OCI-LY7 (cell line): ENCODE measurements at regions not wholly inside any gene's neighbourhood (a gene's known extent, or its start where the extent isn't known, plus 50 kb on each side); places are given as distances from the start of the nearest gene placed in this dataset.

Source experiments
- BruUV-seq: library from RNA; stranded (reverse); fragments of 400-500 nt; replicated peaks from 2 replicates; lab custom pipeline; 2021; lab: Mats Ljungman, UMichigan
- CTCF ChIA-PET: fragments of 300-600 bp; sonication (Branson Sonifier 250); formaldehyde crosslinking; loops from one replicate; lab custom pipeline; 2022; ENCODE audit warnings: antibody characterized with exemption; ENCODE audit not compliant: unreplicated experiment; lab: Charles Lee
- POLR2A ChIA-PET: fragments of 300-600 bp; sonication (Branson Sonifier 250); formaldehyde crosslinking; loops from one replicate; lab custom pipeline; 2022; ENCODE audit warnings: antibody characterized with exemption; lab: Charles Lee
- DNase-seq: peaks from one replicate; pipeline ENCODE4 v3.0.0-alpha.2; 2015; ENCODE audit warnings: low spot score
- H2AFZ ChIP-seq: fragments of 200-600 bp; sonication (generic), shearing (Covaris generic); 2 replicates; pipeline ENCODE4 v1.6.1; 2014; ENCODE audit warnings: mild to moderate bottlenecking, antibody characterized with exemption, low read length, moderate library complexity
- H3K27ac ChIP-seq: fragments of 200-600 bp; sonication (generic); 2 replicates; pipeline ENCODE4 v1.5.1; 2014; ENCODE audit warnings: mixed run types, low read depth, mild to moderate bottlenecking, moderate library complexity, low read length, inconsistent platforms; ENCODE audit not compliant: poor library complexity, severe bottlenecking
- H3K36me3 ChIP-seq: fragments of 200-600 bp; sonication (generic); 2 replicates; pipeline ENCODE4 v1.6.1; 2014; ENCODE audit warnings: mild to moderate bottlenecking, antibody characterized with exemption, low read length, moderate library complexity, mixed read lengths; ENCODE audit not compliant: insufficient read depth
- H3K4me1 ChIP-seq: fragments of 200-600 bp; sonication (generic); 2 replicates; pipeline ENCODE4 v1.5.1; 2014; ENCODE audit warnings: mild to moderate bottlenecking, low read length; ENCODE audit not compliant: insufficient read depth, poor library complexity, severe bottlenecking
- H3K4me2 ChIP-seq: fragments of 200-600 bp; sonication (generic); 2 replicates; pipeline ENCODE4 v1.6.1; 2014; ENCODE audit warnings: mild to moderate bottlenecking, low read length
- H3K4me3 ChIP-seq: fragments of 200-600 bp; sonication (generic); 2 replicates; pipeline ENCODE4 v1.5.1; 2014; ENCODE audit warnings: mild to moderate bottlenecking, low read depth, low read length; ENCODE audit not compliant: poor library complexity, severe bottlenecking
- H3K79me2 ChIP-seq: fragments of 200-600 bp; sonication (generic); 2 replicates; pipeline ENCODE4 v1.6.1; 2016; ENCODE audit warnings: low read depth, mild to moderate bottlenecking, low read length, moderate library complexity, mixed read lengths; ENCODE audit not compliant: insufficient read depth
- H3K9me2 ChIP-seq: fragments of 200-600 bp; sonication (generic); 2 replicates; pipeline ENCODE4 v1.6.1; 2016; ENCODE audit warnings: mild to moderate bottlenecking, low read length, mixed read lengths; ENCODE audit not compliant: insufficient read depth
- H3K9me3 ChIP-seq: fragments of 200-600 bp; sonication (generic); 2 replicates; pipeline ENCODE4 v1.6.1; 2014; ENCODE audit warnings: mild to moderate bottlenecking, mixed run types, low read length, mixed read lengths
- H4K20me1 ChIP-seq: fragments of 200-600 bp; sonication (generic); 2 replicates; pipeline ENCODE4 v1.6.1; 2014; ENCODE audit warnings: mild to moderate bottlenecking, antibody characterized with exemption, low read length, moderate library complexity, mixed read lengths; ENCODE audit not compliant: insufficient read depth
- EZH2phosphoT487 ChIP-seq: fragments of 200-600 bp; sonication (generic); IDR thresholded peaks from 2 replicates; pipeline ENCODE4 v1.6.1; 2018; ENCODE audit warnings: low read depth, borderline replicate concordance, mild to moderate bottlenecking, mixed run types, antibody characterized with exemption, low read length, moderate library complexity, mixed read lengths
- intact Hi-C: fragments of 100-400 bp; cut with micrococcal nuclease; formaldehyde crosslinking; loops from one replicate; pipeline ENCODE4 v1.10.0; 2022; ENCODE audit not compliant: unreplicated experiment
- TF ChIP-seq, protein P1 (sequence below): fragments of 200-600 bp; sonication (generic); conservative IDR thresholded peaks from 2 replicates; pipeline ENCODE4 v1.5.1; 2014; ENCODE audit warnings: mild to moderate bottlenecking, antibody characterized with exemption, low read length, moderate library complexity, mixed read lengths

DNA sequence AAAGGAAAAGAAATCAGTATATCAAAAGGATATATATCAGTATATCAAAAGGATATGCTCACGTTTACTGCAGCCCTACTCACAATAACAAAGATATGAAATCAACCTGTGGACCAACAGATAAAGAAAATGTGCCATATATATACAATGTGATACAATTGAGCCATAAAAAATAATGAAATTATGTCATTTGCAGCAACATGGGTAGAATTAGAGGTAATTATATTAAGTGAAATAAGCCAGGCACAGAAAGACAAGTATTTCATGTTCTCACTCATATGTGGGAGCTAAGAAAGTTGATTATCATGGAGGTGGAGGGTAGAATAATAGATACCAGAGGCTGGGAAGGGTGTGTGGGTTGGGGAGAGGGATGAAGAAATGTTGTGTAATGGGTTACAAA, 102.9 kb upstream of the MARCKS start:
- intact Hi-C loops = no loop called here
- POLR2A ChIA-PET = no interaction called here

DNA sequence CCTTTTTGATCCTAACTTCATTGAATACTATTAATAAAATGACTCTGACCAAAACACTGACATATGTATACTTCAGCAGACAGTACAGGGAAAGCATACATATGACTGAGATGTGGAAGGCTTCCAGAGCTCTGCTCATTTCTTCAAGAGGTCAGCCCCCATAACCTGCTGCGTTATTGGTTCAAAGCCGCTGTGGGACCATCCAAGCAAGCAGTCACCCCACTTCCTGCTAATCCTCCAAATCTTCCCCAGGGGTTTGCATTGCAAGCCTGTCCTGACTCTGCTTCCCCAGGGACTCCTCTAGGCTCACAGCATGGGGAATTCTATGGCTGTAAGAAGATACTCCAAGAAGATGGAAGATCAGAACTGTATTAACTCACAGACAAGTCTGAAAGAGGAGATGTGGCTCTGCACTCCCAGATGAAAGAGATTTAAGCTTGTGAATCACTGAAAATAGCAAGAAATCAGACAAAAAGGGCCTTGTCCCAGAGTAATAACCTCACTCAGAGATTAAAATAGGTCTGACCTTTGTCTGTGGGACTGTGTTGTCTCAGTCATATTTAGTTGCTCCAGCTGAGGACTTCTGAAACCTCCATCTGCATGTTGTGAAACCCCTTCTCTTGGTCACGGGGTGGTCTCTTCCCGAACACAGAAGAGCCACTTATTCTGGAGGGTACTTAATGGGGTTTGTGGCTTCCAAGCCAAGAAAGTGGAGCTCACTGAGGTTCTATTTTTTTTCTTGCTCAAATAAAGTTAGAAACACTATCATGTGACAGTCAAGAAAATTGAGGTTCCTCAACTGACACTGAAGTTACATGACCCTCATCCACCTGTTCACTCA, 101.5 kb upstream of the MARCKS start:
- peak; percentile 3 for DNase-seq

More for the DNA sequence above, 102.9 kb upstream of the MARCKS start:
- TF ChIP-seq, protein P1, sequence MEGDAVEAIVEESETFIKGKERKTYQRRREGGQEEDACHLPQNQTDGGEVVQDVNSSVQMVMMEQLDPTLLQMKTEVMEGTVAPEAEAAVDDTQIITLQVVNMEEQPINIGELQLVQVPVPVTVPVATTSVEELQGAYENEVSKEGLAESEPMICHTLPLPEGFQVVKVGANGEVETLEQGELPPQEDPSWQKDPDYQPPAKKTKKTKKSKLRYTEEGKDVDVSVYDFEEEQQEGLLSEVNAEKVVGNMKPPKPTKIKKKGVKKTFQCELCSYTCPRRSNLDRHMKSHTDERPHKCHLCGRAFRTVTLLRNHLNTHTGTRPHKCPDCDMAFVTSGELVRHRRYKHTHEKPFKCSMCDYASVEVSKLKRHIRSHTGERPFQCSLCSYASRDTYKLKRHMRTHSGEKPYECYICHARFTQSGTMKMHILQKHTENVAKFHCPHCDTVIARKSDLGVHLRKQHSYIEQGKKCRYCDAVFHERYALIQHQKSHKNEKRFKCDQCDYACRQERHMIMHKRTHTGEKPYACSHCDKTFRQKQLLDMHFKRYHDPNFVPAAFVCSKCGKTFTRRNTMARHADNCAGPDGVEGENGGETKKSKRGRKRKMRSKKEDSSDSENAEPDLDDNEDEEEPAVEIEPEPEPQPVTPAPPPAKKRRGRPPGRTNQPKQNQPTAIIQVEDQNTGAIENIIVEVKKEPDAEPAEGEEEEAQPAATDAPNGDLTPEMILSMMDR = no peak
- no peak for TF ChIP-seq EZH2phosphoT487
- Histone ChIP-seq H3K27ac (no peak overlapping the region), H3K9me3 (no peaks in the 10 kb centered on the region), H4K20me1 (no peaks in the 10 kb centered on the region), H3K36me3 (no peaks in the 10 kb centered on the region), H3K4me1 (peaks cover 8% of the 10 kb centered on the region), H2AFZ (no peak overlapping the region), H3K4me3 (no peak overlapping the region), H3K79me2 (no peaks in the 10 kb centered on the region), H3K4me2 (no peak overlapping the region), H3K9me2 (no peaks in the 10 kb centered on the region)
- CTCF ChIA-PET = no interaction called here
- BruUV-seq = no TSS peak
- no peak for DNase-seq

More for the DNA sequence above, 101.5 kb upstream of the MARCKS start:
- Histone ChIP-seq H2AFZ (peak overlapping the region; percentile 11; the same call in 1 of the 2 replicates), H3K27ac (no peak overlapping the region), H3K9me2 (no peaks in the 10 kb centered on the region), H4K20me1 (no peaks in the 10 kb centered on the region), H3K9me3 (no peaks in the 10 kb centered on the region), H3K79me2 (no peaks in the 10 kb centered on the region), H3K4me3 (no peak overlapping the region), H3K4me2 (0 out of 2 replicates have a peak overlapping the region, but pooled peaks have one; percentile 15), H3K4me1 (peaks cover 8% of the 10 kb centered on the region), H3K36me3 (no peaks in the 10 kb centered on the region)
- ChIA-PET POLR2A (interaction anchor here (0.7 to 1.0 kb wide), 4 partner anchors 12 to 210 kb away, joined by 3 read pairs; no protein-coding TSS in a partner anchor), CTCF (no interaction called here)
- TF ChIP-seq, protein P1 = no peak
- intact Hi-C loops = no loop called here
- BruUV-seq = no TSS peak
